SU-DHL-6 (cell line): ENCODE measurements at regions not wholly inside any gene's neighbourhood (a gene's known extent, or its start where the extent isn't known, plus 50 kb on each side); places are given as distances from the start of the nearest gene placed in this dataset.

ENCODE experiments used
- H2AFZ ChIP-seq: fragments of 200-600 bp; sonication (generic); 2 replicates; pipeline ENCODE4 v1.6.1; 2014; ENCODE audit warnings: low read depth, mild to moderate bottlenecking, moderate library complexity, mixed read lengths, antibody characterized with exemption, low read length; ENCODE audit not compliant: severe bottlenecking
- H3F3A ChIP-seq: fragments of 200-600 bp; shearing (Covaris generic); 2 replicates; pipeline ENCODE4 v1.6.0; 2016; ENCODE audit warnings: antibody characterized with exemption, mild to moderate bottlenecking; ENCODE audit not compliant: insufficient read depth
- H3K27ac ChIP-seq: fragments of 200-600 bp; sonication (generic); 2 replicates; pipeline ENCODE4 v1.5.1; 2016; ENCODE audit warnings: low read depth, mild to moderate bottlenecking, low read length, moderate library complexity, mixed read lengths
- H3K27me3 ChIP-seq: fragments of 200-600 bp; sonication (generic), shearing (Covaris generic); 2 replicates; pipeline ENCODE4 v1.6.0; 2014; ENCODE audit warnings: mild to moderate bottlenecking, low read length
- H3K36me3 ChIP-seq: fragments of 200-600 bp; sonication (generic); 2 replicates; pipeline ENCODE4 v1.6.1; 2014; ENCODE audit warnings: mild to moderate bottlenecking, low read length, mixed read lengths
- H3K4me2 ChIP-seq: fragments of 300-600, 200-600 bp; shearing (Covaris generic), sonication (generic); 2 replicates; pipeline ENCODE4 v1.6.0; 2014; ENCODE audit warnings: low read length, low read depth, mild to moderate bottlenecking; ENCODE audit not compliant: poor library complexity, severe bottlenecking
- H3K4me3 ChIP-seq: fragments of 200-600 bp; sonication (generic); 2 replicates; pipeline ENCODE4 v1.5.1; 2014; ENCODE audit warnings: antibody characterized with exemption, low read length, mild to moderate bottlenecking, mixed read lengths; ENCODE audit not compliant: insufficient read depth, poor library complexity, severe bottlenecking
- H3K79me2 ChIP-seq: fragments of 200-600 bp; sonication (generic); 2 replicates; pipeline ENCODE4 v1.6.1; 2014; ENCODE audit warnings: mild to moderate bottlenecking, low read length, moderate library complexity; ENCODE audit not compliant: insufficient read depth
- H3K9ac ChIP-seq: fragments of 200-600 bp; sonication (generic); 2 replicates; pipeline ENCODE4 v1.7.0; 2014; ENCODE audit warnings: mild to moderate bottlenecking, low read length
- H3K9me2 ChIP-seq: fragments of 200-600 bp; sonication (generic); replicated peaks from 2 replicates; pipeline ENCODE4 v1.6.1; 2014; ENCODE audit warnings: low read length; ENCODE audit not compliant: insufficient read depth
- H3K9me3 ChIP-seq: fragments of 200-600 bp; sonication (generic); 2 replicates; pipeline ENCODE4 v1.6.1; 2014; ENCODE audit warnings: low read length, mixed read lengths; ENCODE audit not compliant: insufficient read depth
- H4K20me1 ChIP-seq: fragments of 200-600 bp; sonication (generic); 2 replicates; pipeline ENCODE4 v1.6.1; 2014; ENCODE audit warnings: low read depth, mild to moderate bottlenecking, antibody characterized with exemption, low read length, moderate library complexity, mixed read lengths
- EZH2phosphoT487 ChIP-seq: fragments of 200-600 bp; sonication (generic), shearing (Covaris generic); conservative IDR thresholded peaks from 2 replicates; pipeline ENCODE4 v1.6.1; 2018; ENCODE audit warnings: mild to moderate bottlenecking, antibody characterized with exemption, low read length, moderate library complexity, mixed read lengths
- TF ChIP-seq, protein P1 (sequence below): fragments of 200-600 bp; sonication (generic); IDR thresholded peaks from one replicate; pipeline ENCODE4 v1.5.1; 2017; ENCODE audit warnings: antibody characterized with exemption, mild to moderate bottlenecking, low read length, moderate library complexity; ENCODE audit not compliant: insufficient read depth, poor library complexity, severe bottlenecking

DNA sequence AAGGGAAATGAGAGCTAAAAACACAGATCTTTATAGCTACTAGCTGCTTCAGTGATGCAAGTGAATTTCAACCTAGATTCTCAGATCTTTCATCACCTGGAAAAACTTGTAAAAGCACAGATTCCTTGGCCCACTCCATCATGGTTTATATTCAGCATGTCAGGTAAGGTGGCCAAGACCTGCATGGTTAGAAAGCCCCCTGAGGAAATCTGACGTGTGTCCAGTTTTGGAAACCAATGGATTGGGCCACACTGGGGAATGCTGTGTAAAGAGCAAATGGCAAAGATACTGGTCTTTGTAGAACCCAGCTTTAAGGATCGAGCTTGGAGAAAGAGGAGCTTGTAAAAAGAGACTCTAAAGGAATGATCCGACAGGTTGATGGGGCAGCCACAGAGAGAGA lies 397.0 kb upstream of the ARRDC4 start:
- TF ChIP-seq, protein P1, sequence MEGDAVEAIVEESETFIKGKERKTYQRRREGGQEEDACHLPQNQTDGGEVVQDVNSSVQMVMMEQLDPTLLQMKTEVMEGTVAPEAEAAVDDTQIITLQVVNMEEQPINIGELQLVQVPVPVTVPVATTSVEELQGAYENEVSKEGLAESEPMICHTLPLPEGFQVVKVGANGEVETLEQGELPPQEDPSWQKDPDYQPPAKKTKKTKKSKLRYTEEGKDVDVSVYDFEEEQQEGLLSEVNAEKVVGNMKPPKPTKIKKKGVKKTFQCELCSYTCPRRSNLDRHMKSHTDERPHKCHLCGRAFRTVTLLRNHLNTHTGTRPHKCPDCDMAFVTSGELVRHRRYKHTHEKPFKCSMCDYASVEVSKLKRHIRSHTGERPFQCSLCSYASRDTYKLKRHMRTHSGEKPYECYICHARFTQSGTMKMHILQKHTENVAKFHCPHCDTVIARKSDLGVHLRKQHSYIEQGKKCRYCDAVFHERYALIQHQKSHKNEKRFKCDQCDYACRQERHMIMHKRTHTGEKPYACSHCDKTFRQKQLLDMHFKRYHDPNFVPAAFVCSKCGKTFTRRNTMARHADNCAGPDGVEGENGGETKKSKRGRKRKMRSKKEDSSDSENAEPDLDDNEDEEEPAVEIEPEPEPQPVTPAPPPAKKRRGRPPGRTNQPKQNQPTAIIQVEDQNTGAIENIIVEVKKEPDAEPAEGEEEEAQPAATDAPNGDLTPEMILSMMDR, result no peak
- TF ChIP-seq EZH2phosphoT487, result no peak
- no peak overlapping the region for H3K4me2 ChIP-seq
- no peaks in the 10 kb centered on the region for H4K20me1 ChIP-seq
- H3K79me2 ChIP-seq, result no peaks in the 10 kb centered on the region
- H3K9me3 ChIP-seq, result no peaks in the 10 kb centered on the region
- H3K27ac ChIP-seq, result no peak overlapping the region
- no peaks in the 10 kb centered on the region for H3F3A ChIP-seq
- H3K4me3 ChIP-seq, result no peak overlapping the region
- H3K9me2 ChIP-seq, result no peaks in the 10 kb centered on the region
- H3K36me3 ChIP-seq, result no peaks in the 10 kb centered on the region
- no peak overlapping the region for H3K9ac ChIP-seq
- no peak overlapping the region for H2AFZ ChIP-seq
- H3K27me3 ChIP-seq, result no peaks in the 10 kb centered on the region

DNA sequence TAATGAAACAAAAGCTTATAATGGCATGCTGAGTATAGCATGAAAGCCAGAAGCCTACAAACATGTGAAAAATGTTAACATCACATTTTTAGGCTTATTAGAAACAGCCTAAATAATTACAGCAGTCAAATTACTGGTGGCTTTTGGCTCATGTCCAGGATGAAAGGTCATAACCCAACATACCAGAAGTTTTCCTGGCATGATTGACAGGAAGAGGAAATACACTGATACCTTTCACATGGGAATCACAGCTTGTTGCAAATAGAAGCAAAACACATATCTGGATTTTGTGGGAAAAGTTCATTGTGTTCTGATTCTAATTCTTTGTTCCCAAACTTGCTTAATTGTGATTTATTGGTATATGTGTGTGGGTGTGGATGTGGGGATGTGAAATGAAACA lies 393.5 kb upstream of the ARRDC4 start:
- no peaks in the 10 kb centered on the region for H3K9me2 ChIP-seq
- no peak overlapping the region for H2AFZ ChIP-seq
- H3K27me3 ChIP-seq, result no peaks in the 10 kb centered on the region
- H3K9me3 ChIP-seq, result no peaks in the 10 kb centered on the region
- TF ChIP-seq, protein P1, result no peak
- no peak for TF ChIP-seq EZH2phosphoT487
- H3K9ac ChIP-seq, result no peak overlapping the region
- H3K4me2 ChIP-seq, result no peak overlapping the region
- no peaks in the 10 kb centered on the region for H4K20me1 ChIP-seq
- H3K36me3 ChIP-seq, result no peaks in the 10 kb centered on the region
- no peak overlapping the region for H3K27ac ChIP-seq
- no peaks in the 10 kb centered on the region for H3K79me2 ChIP-seq
- no peaks in the 10 kb centered on the region for H3F3A ChIP-seq
- H3K4me3 ChIP-seq, result no peak overlapping the region

DNA sequence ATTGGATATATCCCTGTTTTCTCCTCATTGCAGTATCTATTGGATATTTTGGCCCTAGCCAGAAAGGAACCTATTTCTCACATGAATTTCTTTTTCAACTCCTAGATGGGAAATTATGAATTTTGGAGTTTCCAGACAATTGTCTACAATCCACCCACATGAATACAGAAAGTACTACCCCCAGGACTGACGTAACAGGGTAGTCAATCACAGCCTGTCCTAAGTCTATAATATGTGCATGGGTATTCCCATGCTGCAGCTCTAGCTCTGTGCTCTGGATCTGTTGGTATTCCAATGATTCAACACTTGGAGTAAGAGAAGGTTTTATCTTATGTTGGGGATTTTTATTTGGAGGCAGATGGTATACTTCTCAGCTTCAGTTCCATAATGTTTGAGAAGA lies 393.1 kb upstream of the ARRDC4 start:
- Histone ChIP-seq H3K4me2 (no peak overlapping the region), H3K4me3 (no peak overlapping the region), H4K20me1 (no peaks in the 10 kb centered on the region), H3K27me3 (no peaks in the 10 kb centered on the region), H3K9me3 (no peaks in the 10 kb centered on the region), H3K9ac (no peak overlapping the region), H2AFZ (no peak overlapping the region), H3F3A (no peaks in the 10 kb centered on the region), H3K79me2 (no peaks in the 10 kb centered on the region), H3K27ac (no peak overlapping the region), H3K36me3 (no peaks in the 10 kb centered on the region), H3K9me2 (no peaks in the 10 kb centered on the region)
- TF ChIP-seq, protein P1, result no peak
- no peak for TF ChIP-seq EZH2phosphoT487
